ENCODE measurements at regions not wholly inside any gene's neighbourhood (a gene's known extent, or its start where the extent isn't known, plus 50 kb on each side); places are given as distances from the start of the nearest gene placed in this dataset.
"Not testable (repeated sequence)": the region's sequence is repeated elsewhere in the genome, so short reads cannot be mapped to it uniquely, and the experiment has no call there.

- DNase-seq (ENCODE audit: low read depth, low spot score), result not testable (repeated sequence)
Measured at GRCh38 chr2:87639801-87640440, 108.0 kb upstream of the PLGLB2 start.

DNA sequence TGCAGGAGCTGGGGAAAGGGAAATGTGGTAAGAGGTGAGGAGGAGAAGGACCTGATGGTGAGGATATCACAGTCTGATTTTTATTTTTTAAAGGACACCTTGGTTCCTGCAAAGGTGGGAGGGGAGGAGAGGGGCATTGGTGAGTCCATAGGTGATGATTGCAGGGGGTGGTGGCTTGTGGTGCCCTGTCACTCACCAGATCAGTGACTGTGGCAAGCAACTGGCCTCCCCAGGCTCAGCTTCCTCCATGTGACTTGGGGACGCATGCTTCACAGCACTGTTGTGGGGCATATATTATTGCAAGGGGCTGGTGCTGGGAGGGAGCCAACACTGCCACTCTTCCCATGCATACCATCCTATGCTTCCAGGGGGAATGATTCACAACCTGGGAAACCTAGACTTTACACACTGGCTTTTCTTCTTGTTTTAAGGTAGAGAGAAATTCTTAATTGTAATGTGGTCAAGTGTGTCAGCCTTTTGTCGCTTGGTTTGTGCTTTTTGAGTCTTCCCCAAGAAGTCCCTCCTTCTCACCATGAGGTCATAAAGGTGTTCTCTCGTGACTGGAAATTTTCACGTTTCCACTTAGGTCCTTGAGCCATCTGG is 106.8 kb upstream of the PLGLB2 start:
- not testable (repeated sequence) for DNase-seq (ENCODE audit: low read depth, low spot score)

- not testable (repeated sequence) for DNase-seq (ENCODE audit: low read depth, low spot score)
Measured at GRCh38 chr2:87643165-87643564, 104.7 kb upstream of the PLGLB2 start.

GRCh38 chr2:87647737-87648498 is 100.0 kb upstream of the PLGLB2 start:
- DNase-seq (ENCODE audit: low read depth, low spot score), result not testable (repeated sequence)

GRCh38 chr2:87648815-87649214 is 99.1 kb upstream of the PLGLB2 start:
- DNase-seq (ENCODE audit: low read depth, low spot score), result not testable (repeated sequence)

DNA sequence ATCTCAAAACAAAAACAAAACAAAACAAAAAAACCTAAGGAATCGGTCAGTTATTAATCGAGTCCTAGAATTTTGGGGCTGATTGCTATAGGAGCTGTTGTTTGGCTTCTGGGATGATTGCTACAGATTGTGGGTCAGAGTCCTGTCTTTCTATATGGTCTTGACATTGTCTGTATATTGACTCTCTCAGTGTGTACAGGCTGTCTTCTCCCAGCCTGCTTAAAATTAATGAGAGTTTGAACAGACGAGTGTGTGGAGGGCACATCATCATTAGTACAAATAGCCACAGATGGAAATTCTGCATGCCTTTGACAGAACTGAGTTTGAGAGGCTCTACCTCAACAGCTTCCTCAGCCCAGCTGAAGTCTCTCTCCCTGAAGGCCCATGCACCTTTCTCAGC is 98.0 kb upstream of the PLGLB2 start:
- DNase-seq (ENCODE audit: low read depth, low spot score), result not testable (repeated sequence)

DNA sequence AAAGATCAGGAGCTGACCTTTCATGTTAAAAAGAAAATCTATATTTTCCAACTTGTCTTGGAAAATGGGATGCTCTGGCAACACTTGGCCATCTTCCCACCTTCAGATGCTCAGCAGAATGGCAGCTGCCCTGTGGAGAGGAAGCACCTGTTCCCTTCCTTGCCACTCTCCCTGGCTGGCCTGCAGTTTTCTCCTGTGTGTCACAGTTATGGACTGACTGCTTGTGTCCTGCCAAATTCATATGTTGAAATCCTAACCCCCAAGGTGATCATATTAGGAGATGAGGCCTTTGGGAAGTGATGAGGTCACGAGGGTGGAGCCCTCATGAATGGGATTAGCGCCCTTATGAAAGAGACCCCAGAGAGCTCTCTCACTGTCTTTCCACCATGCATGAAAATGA is 97.0 kb upstream of the PLGLB2 start:
- DNase-seq (ENCODE audit: low read depth, low spot score), result not testable (repeated sequence)

DNA sequence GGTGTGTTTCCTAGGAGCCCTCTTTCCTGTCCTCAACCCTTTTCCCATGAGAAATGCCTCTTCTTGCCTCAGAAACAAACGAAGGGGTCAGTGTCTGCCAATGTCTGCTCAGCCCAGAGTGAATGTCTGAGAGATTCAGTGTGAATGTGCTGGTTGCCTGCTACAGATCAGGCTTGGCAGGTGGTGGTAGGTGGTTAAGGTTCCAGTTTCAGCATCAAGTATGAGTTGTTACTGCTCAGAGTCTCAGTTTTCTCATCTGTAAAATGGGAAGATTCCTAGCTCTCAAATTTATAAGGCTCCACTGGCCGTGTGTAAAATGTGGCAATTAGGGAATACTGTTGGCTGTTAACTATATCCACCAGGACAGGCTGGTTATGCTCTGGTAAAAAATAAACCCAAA is 96.3 kb upstream of the PLGLB2 start:
- DNase-seq (ENCODE audit: low read depth, low spot score), result not testable (repeated sequence)

DNA sequence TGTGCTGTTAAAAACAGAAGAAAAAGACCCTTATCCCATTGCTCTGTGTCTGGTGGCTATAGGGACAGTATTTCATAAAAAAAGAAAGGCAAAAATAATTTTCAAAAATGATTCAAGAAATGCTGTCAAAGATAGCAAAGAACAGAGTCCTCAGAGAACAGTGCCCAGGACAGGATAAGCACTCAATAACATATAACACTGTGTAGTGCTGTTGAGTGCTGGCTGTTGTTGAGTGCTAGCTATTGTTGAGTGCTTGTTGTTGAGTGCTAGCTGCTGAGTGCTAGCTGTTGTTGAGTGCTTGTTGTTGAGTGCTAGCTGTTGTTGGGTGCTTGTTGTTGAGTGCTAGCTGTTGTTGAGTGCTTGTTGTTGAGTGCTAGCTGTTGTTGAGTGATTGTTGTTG is 94.5 kb upstream of the PLGLB2 start:
- DNase-seq (ENCODE audit: low read depth, low spot score), result not testable (repeated sequence)

DNA sequence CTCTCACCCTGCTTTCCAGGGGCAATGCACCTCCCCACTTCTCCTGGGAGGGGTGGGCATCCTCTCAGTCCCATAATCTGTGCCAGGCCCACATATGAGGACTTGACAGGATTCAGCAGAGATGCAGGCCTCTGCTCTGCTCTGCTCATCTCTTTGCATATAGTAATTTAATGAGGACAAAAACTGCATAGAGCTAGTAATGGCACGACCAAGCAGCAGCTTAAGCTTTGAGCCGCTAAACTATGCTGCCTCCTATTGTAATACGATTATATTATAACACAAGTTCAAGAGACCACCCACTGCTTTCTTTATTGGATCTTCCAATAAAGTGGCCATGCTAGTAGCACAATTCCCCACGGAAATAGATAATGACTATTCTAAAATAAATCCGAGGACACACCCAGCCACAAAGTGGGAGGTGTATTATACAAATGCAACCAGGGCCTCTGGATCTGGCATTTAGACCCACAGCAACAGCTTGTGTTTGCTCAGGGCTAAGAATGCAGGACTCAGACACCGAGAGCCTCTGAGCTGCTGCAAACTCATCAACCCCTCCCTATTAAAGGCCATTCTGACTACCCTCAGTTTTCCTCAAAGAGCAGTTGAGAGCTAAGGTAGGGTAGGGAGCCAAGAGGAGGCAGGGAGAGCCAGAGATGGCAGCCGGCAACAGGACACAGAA is 93.6 kb upstream of the PLGLB2 start:
- not testable (repeated sequence) for DNase-seq (ENCODE audit: low read depth, low spot score)

GRCh38 chr2:87657915-87658314 is 90.0 kb upstream of the PLGLB2 start:
- DNase-seq (ENCODE audit: low read depth, low spot score), result not testable (repeated sequence)

- not testable (repeated sequence) for DNase-seq (ENCODE audit: low read depth, low spot score)
Measured at GRCh38 chr2:87658357-87658756, 89.5 kb upstream of the PLGLB2 start.

GRCh38 chr2:87658976-87659375 is 88.9 kb upstream of the PLGLB2 start:
- not testable (repeated sequence) for DNase-seq (ENCODE audit: low read depth, low spot score)

DNA sequence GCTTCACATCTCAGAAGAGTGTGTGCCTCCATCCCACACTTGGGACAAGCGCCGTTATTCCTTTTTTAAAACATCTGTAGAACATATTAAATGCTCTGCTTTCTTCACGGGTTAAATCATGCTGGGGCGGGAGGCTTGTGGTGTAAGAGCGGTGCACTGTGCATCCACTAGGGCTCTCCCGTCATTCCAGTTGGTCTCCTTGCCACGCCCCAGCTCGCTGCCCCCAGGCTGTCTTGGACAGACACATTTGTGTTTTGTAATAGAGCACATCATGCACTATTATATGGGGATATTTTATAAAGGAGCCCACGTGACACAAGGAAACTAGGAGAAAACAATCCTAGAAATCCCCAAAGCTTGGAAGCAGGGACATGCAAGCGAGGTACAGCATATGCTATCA is 87.7 kb upstream of the PLGLB2 start:
- DNase-seq (ENCODE audit: low read depth, low spot score), result not testable (repeated sequence)

- not testable (repeated sequence) for DNase-seq (ENCODE audit: low read depth, low spot score)
Measured at GRCh38 chr2:87662316-87663290, 85.3 kb upstream of the PLGLB2 start.

DNA sequence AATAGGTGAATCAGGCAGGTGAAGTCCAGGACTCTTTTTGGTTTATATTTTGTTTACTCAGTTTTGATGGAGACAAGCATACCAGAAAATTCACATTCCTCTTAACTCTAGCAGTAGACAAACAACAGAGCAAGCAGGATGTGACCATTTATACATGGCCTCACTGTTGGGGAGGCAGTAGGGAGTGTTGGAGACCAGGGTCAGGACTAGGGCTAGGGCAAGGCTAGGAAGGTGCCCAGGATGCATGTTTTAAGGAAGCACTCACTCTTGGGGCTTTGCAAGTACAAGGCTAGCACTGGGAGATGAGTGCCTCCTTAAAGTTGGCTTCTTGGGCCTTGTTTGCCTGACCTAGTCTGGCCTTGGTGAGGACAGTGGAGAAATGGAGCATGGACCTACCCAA is 84.5 kb upstream of the PLGLB2 start:
- not testable (repeated sequence) for DNase-seq (ENCODE audit: low read depth, low spot score)

GRCh38 chr2:87667027-87667426 is 80.9 kb upstream of the PLGLB2 start:
- not testable (repeated sequence) for DNase-seq (ENCODE audit: low read depth, low spot score)

DNA sequence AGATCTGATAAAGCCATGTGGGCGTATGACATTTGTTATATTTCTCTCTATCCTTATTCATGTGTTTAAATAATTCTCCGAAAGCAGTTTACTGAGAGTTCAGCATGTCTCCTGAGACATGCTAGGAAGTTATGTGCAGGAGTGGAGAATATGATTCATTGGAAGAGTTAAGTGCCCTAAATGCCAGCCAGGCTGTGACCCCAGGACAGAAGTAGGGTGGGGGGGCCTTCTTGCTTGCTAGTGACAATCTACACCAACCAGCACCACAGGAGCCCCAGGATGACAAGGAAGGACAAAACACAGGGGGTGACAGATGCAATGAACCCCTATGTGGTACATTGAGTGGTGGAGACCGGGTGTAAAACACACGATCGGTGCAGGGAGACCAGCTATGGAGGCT is 79.5 kb upstream of the PLGLB2 start:
- not testable (repeated sequence) for DNase-seq (ENCODE audit: low read depth, low spot score)

GRCh38 chr2:87669633-87670231 is 78.2 kb upstream of the PLGLB2 start:
- DNase-seq (ENCODE audit: low read depth, low spot score), result not testable (repeated sequence)

DNA sequence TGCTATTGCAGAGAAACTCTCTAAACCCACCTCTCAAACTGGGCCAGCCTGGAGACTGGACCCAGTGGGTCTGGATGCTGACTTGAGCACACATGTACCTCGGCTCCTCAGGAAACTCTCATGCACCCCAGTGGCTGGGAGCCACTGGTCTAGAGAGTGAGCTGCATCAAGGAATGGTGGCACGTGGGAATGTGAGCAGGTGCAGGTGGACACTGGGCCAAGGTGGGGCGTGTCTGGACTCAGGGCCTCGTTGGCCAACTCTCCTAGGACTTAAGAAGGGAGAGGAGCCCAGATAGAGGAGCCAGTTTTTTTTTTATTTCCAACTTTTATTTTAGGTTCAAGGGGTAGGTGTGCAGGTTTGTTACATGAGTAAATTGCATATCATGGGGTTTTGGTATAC is 75.5 kb upstream of the PLGLB2 start:
- DNase-seq (ENCODE audit: low read depth, low spot score), result not testable (repeated sequence)
